ENCODE measurements at regions not wholly inside any gene's neighbourhood (a gene's known extent, or its start where the extent isn't known, plus 50 kb on each side); places are given as distances from the start of the nearest gene placed in this dataset.

DNA sequence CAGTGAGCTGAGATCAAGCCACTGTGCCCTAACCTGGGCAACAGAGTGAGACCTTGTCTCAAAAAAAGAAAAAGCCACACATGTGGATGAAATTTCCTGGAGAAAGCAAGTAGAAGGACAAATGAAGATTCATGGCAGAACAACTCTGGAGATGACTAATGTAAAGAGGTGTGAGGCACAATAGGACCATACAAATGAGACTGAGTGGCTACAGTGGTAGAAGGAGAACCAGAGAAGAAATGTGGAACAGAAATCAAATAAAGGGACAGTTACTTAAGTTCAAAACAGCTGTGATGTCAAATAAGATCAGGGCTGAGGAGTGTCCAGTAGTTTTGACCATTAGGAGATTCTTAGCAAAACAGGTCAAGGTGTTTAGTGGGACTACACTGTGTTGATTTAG lies 130.9 kb upstream of the CDK6 start:
- DNase-seq = no peak
- TF ChIP-seq POLR2AphosphoS5 (IDR thresholded peaks at IDR 0.05; ENCODE audit: low read depth, low read length) (no peak), FOXM1 (IDR thresholded peaks at IDR 0.05; ENCODE audit: low read depth) (no peak), NRF1 (IDR thresholded peaks at IDR 0.05; ENCODE audit: low read depth, low read length) (no peak), SMC3 (IDR thresholded peaks at IDR 0.05; ENCODE audit: low read depth, low read length) (no peak), YY1 (IDR thresholded peaks at IDR 0.05; ENCODE audit: low read depth) (no peak), MEF2A (IDR thresholded peaks at IDR 0.05; ENCODE audit: borderline replicate concordance, low read depth) (no peak), RCOR1 (IDR thresholded peaks at IDR 0.05; ENCODE audit: low read length) (no peak), RFX5 (IDR thresholded peaks at IDR 0.05; ENCODE audit: low read length) (no peak)
- TF ChIP-seq, protein P1, sequence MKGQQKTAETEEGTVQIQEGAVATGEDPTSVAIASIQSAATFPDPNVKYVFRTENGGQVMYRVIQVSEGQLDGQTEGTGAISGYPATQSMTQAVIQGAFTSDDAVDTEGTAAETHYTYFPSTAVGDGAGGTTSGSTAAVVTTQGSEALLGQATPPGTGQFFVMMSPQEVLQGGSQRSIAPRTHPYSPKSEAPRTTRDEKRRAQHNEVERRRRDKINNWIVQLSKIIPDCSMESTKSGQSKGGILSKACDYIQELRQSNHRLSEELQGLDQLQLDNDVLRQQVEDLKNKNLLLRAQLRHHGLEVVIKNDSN (IDR thresholded peaks at IDR 0.05; ENCODE audit: borderline replicate concordance, low read depth) = no peak
- TF ChIP-seq, protein P2, sequence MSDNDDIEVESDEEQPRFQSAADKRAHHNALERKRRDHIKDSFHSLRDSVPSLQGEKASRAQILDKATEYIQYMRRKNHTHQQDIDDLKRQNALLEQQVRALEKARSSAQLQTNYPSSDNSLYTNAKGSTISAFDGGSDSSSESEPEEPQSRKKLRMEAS (IDR thresholded peaks at IDR 0.05; ENCODE audit: low read depth) = no peak
- ChIA-PET CTCF (no interaction called here), POLR2A (no interaction called here)
- no peak overlapping the region for H3K9ac ChIP-seq
- H3K79me2 ChIP-seq (ENCODE audit: insufficient read depth) = no peaks in the 10 kb centered on the region
- no peaks in the 10 kb centered on the region for H3K9me2 ChIP-seq
- no peaks in the 10 kb centered on the region for H3K27me3 ChIP-seq (ENCODE audit: insufficient read depth)
- H4K20me1 ChIP-seq (ENCODE audit: insufficient read depth) = no peaks in the 10 kb centered on the region
- no peaks in the 10 kb centered on the region for H3F3A ChIP-seq (replicated peaks; ENCODE audit: insufficient read depth)
- H3K4me3 ChIP-seq (ENCODE audit: low read depth in 2 of 2, low read length in 1 of 2) = no peak overlapping the region
- no peak overlapping the region for H2AFZ ChIP-seq (ENCODE audit: low read depth)
- H3K9me3 ChIP-seq = no peaks in the 10 kb centered on the region
- H3K27ac ChIP-seq (ENCODE audit: low read depth in 2 of 2, low read length in 1 of 2) = no peak overlapping the region
- no peak overlapping the region for H3K4me2 ChIP-seq
- H3K36me3 ChIP-seq (replicated peaks in 1 of 2; ENCODE audit: control insufficient read depth in 1 of 2, insufficient read depth in 2 of 2, low read length in 1 of 2) = no peaks in the 10 kb centered on the region
- no peaks in the 10 kb centered on the region for H3K4me1 ChIP-seq (ENCODE audit: control insufficient read depth in 1 of 2, insufficient read depth in 2 of 2, low read depth in 1 of 2, low read length in 1 of 2)

DNA sequence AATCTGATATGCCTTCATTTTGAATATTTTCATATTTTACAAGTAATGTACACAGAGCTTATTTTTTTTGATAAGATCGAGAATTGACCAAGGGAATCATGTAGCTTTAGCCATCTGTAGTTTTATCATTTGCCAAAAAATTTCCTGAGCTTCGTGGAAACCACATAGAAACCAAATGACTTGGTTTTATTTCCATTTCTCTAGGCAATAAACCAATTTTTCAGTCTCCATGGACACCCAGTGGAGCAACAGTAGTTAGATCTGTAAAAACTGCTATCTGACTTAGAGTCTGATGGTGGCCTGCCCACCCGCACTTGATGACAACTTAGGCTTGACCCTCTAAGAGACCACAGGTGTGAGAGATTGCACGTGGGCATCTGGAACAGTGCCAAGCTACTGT lies 127.8 kb upstream of the CDK6 start:
- no peak overlapping the region for H3K27ac ChIP-seq (ENCODE audit: low read depth in 2 of 2, low read length in 1 of 2)
- H4K20me1 ChIP-seq (ENCODE audit: insufficient read depth) = no peaks in the 10 kb centered on the region
- H3K4me1 ChIP-seq (ENCODE audit: control insufficient read depth in 1 of 2, insufficient read depth in 2 of 2, low read depth in 1 of 2, low read length in 1 of 2) = no peaks in the 10 kb centered on the region
- no peaks in the 10 kb centered on the region for H3K79me2 ChIP-seq (ENCODE audit: insufficient read depth)
- H3K9ac ChIP-seq = no peak overlapping the region
- no peaks in the 10 kb centered on the region for H3K9me2 ChIP-seq
- H3K9me3 ChIP-seq = no peaks in the 10 kb centered on the region
- 37% methylated on average over 4 of the region's 4 CpGs for WGBS (ENCODE audit: low lambda C conversion rate)
- DNase-seq = no peak
- CTCF ChIA-PET = interaction anchor here (0.8 to 1.6 kb wide), 3 partner anchors 11 to 24 kb away, joined by 3 to 5 read pairs (median 4); no protein-coding TSS in a partner anchor
- no peak overlapping the region for H2AFZ ChIP-seq (ENCODE audit: low read depth)
- no peaks in the 10 kb centered on the region for H3F3A ChIP-seq (replicated peaks; ENCODE audit: insufficient read depth)
- POLR2A ChIA-PET = no interaction called here
- H3K4me2 ChIP-seq = no peak overlapping the region
- H3K27me3 ChIP-seq (ENCODE audit: insufficient read depth) = no peaks in the 10 kb centered on the region
- H3K4me3 ChIP-seq (ENCODE audit: low read depth in 2 of 2, low read length in 1 of 2) = no peak overlapping the region
- no peaks in the 10 kb centered on the region for H3K36me3 ChIP-seq (replicated peaks in 1 of 2; ENCODE audit: control insufficient read depth in 1 of 2, insufficient read depth in 2 of 2, low read length in 1 of 2)
- TF ChIP-seq FOXM1 (IDR thresholded peaks at IDR 0.05; ENCODE audit: low read depth) (no peak), EZH2phosphoT487 (IDR thresholded peaks at IDR 0.05; ENCODE audit: borderline replicate concordance, low read depth) (no peak), TCF12 (IDR thresholded peaks at IDR 0.05) (no peak), RXRA (IDR thresholded peaks at IDR 0.05; ENCODE audit: borderline replicate concordance, low read depth) (no peak), YY1 (IDR thresholded peaks at IDR 0.05; ENCODE audit: low read depth) (no peak), USF2 (IDR thresholded peaks at IDR 0.05; ENCODE audit: borderline replicate concordance, low read depth, low read length) (no peak), RFX5 (IDR thresholded peaks at IDR 0.05; ENCODE audit: low read length) (no peak), POLR2AphosphoS5 (IDR thresholded peaks at IDR 0.05; ENCODE audit: low read depth, low read length) (no peak), SIN3A (IDR thresholded peaks at IDR 0.05; ENCODE audit: borderline replicate concordance, low read depth, low read length) (no peak), ZBTB33 (IDR thresholded peaks at IDR 0.05; ENCODE audit: borderline replicate concordance, low read depth) (no peak), PBX3 (IDR thresholded peaks at IDR 0.05) (no peak), RAD21 (IDR thresholded peaks at IDR 0.05; ENCODE audit: low read length) (no peak), EP300 (IDR thresholded peaks at IDR 0.05; ENCODE audit: borderline replicate concordance in 1 of 2, low read depth in 1 of 2, low read length in 1 of 2) (no peak)
- TF ChIP-seq, protein P3, sequence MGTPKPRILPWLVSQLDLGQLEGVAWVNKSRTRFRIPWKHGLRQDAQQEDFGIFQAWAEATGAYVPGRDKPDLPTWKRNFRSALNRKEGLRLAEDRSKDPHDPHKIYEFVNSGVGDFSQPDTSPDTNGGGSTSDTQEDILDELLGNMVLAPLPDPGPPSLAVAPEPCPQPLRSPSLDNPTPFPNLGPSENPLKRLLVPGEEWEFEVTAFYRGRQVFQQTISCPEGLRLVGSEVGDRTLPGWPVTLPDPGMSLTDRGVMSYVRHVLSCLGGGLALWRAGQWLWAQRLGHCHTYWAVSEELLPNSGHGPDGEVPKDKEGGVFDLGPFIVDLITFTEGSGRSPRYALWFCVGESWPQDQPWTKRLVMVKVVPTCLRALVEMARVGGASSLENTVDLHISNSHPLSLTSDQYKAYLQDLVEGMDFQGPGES (IDR thresholded peaks at IDR 0.05; ENCODE audit: low read depth, low read length) = no peak
- TF ChIP-seq, protein P2 (IDR thresholded peaks at IDR 0.05; ENCODE audit: low read depth) = no peak

All from SK-N-SH (cell line).